Smooth muscle cell (in vitro differentiated cells): ENCODE measurements at regions not wholly inside any gene's neighbourhood (a gene's known extent, or its start where the extent isn't known, plus 50 kb on each side); places are given as distances from the start of the nearest gene placed in this dataset.

Source experiments
- DNase-seq: peaks from one replicate; lab custom pipeline; 2025; ENCODE audit not compliant: unreplicated experiment; lab: John Stamatoyannopoulos, UW
- H2AFZ ChIP-seq: fragments of 200-600 bp; sonication (generic); 2 replicates; pipeline ENCODE4 v1.6.0; 2016; ENCODE audit warnings: antibody characterized with exemption, low read depth, mild to moderate bottlenecking
- H3F3A ChIP-seq: fragments of 200-600 bp; sonication (generic); 2 replicates; pipeline ENCODE4 v1.6.0; 2017; ENCODE audit warnings: antibody characterized with exemption, low read depth
- H3K27ac ChIP-seq: fragments of 200-600 bp; sonication (generic); 2 replicates; pipeline ENCODE4 v1.5.1; 2016; ENCODE audit warnings: low read depth, mild to moderate bottlenecking
- H3K27me3 ChIP-seq: fragments of 200-600 bp; sonication (generic); 2 replicates; pipeline ENCODE4 v1.6.1; 2016; ENCODE audit warnings: low read depth, mild to moderate bottlenecking
- H3K36me3 ChIP-seq: fragments of 200-600 bp; sonication (generic); 2 replicates; pipeline ENCODE4 v1.5.1; 2016; ENCODE audit warnings: low read depth
- H3K4me1 ChIP-seq: fragments of 200-600 bp; sonication (generic); 2 replicates; pipeline ENCODE4 v1.5.1; 2016; ENCODE audit warnings: low read depth
- H3K4me2 ChIP-seq: fragments of 200-600 bp; sonication (generic); 2 replicates; pipeline ENCODE4 v1.6.0; 2016; ENCODE audit warnings: mild to moderate bottlenecking
- H3K4me3 ChIP-seq: fragments of 200-600 bp; sonication (generic); 2 replicates; pipeline ENCODE4 v1.5.1; 2016; ENCODE audit warnings: mild to moderate bottlenecking
- H3K79me2 ChIP-seq: fragments of 200-600 bp; sonication (generic); 2 replicates; pipeline ENCODE4 v1.6.0; 2016; ENCODE audit warnings: low read depth, mild to moderate bottlenecking
- H3K9ac ChIP-seq: fragments of 200-600 bp; sonication (generic); 2 replicates; pipeline ENCODE4 v1.6.0; 2016; ENCODE audit warnings: low read depth
- H3K9me3 ChIP-seq: fragments of 200-600 bp; sonication (generic); replicated peaks from 2 replicates; pipeline ENCODE4 v1.5.1; 2016; ENCODE audit warnings: low read depth
- H4K20me1 ChIP-seq: fragments of 200-600 bp; sonication (generic); 2 replicates; pipeline ENCODE4 v1.6.0; 2016; ENCODE audit warnings: low read depth
- CTCF ChIP-seq: fragments of 200-600 bp; sonication (generic); IDR thresholded peaks from 2 replicates; pipeline ENCODE4 v1.5.1; 2017; ENCODE audit warnings: borderline replicate concordance, mild to moderate bottlenecking, antibody characterized with exemption; ENCODE audit not compliant: insufficient read depth, poor library complexity, severe bottlenecking
- WGBS: methylation state at CpG from one replicate; pipeline ENCODE4 v1.1.7; 2016; ENCODE audit warnings: low lambda C conversion rate; 5-methylcytosine and 5-hydroxymethylcytosine counted together

- Histone ChIP-seq H3K9ac (peak overlapping the region; percentile 54), H3K4me3 (no peak overlapping the region), H3K4me1 (peaks cover 53% of the 10 kb centered on the region), H4K20me1 (no peaks in the 10 kb centered on the region), H3K9me3 (no peaks in the 10 kb centered on the region), H3K36me3 (no peaks in the 10 kb centered on the region), H3K4me2 (peak overlapping the region; percentile 81), H3K27ac (peak overlapping the region; percentile 86), H3K27me3 (no peaks in the 10 kb centered on the region), H2AFZ (peak overlapping the region; percentile 96), H3F3A (peaks cover 22% of the 10 kb centered on the region), H3K79me2 (no peaks in the 10 kb centered on the region)
- DNase-seq, result no peak
- TF ChIP-seq CTCF, result peak; percentile 55
- 14% methylated on average over 2 of the region's 2 CpGs for WGBS
Measured at GRCh38 chr12:46661110-46661845, 164.5 kb downstream of the SLC38A4 start.

- H3K4me3 ChIP-seq, result peak overlapping the region; percentile 16
- H3K9ac ChIP-seq, result peak overlapping the region; percentile 54
- peaks cover 53% of the 10 kb centered on the region for H3K4me1 ChIP-seq
- H3K4me2 ChIP-seq, result peak overlapping the region; percentile 81
- H3K9me3 ChIP-seq, result no peaks in the 10 kb centered on the region
- H3K79me2 ChIP-seq, result no peaks in the 10 kb centered on the region
- no peaks in the 10 kb centered on the region for H3K36me3 ChIP-seq
- no peak for TF ChIP-seq CTCF
- H3K27ac ChIP-seq, result peak overlapping the region; percentile 86
- no peaks in the 10 kb centered on the region for H4K20me1 ChIP-seq
- WGBS, result 29% methylated on average over 5 of the region's 5 CpGs
- no peaks in the 10 kb centered on the region for H3K27me3 ChIP-seq
- peaks cover 22% of the 10 kb centered on the region for H3F3A ChIP-seq
- no peak for DNase-seq
- peak overlapping the region; percentile 96 for H2AFZ ChIP-seq
Measured at GRCh38 chr12:46660719-46661109, 165.1 kb downstream of the SLC38A4 start.

GRCh38 chr12:46660276-46660675 lies 165.5 kb downstream of the SLC38A4 start:
- no peak for TF ChIP-seq CTCF
- H3K4me2 ChIP-seq, result peak overlapping the region; percentile 81
- H3K79me2 ChIP-seq, result no peaks in the 10 kb centered on the region
- H2AFZ ChIP-seq, result peak overlapping the region; percentile 96
- H3K9ac ChIP-seq, result peak overlapping the region; percentile 54
- peaks cover 53% of the 10 kb centered on the region for H3K4me1 ChIP-seq
- H3K36me3 ChIP-seq, result no peaks in the 10 kb centered on the region
- peak overlapping the region; percentile 16 for H3K4me3 ChIP-seq
- H3K27me3 ChIP-seq, result no peaks in the 10 kb centered on the region
- no peaks in the 10 kb centered on the region for H4K20me1 ChIP-seq
- 8% methylated on average over 1 of the region's 1 CpG for WGBS
- DNase-seq, result no peak
- peaks cover 18% of the 10 kb centered on the region for H3F3A ChIP-seq
- H3K9me3 ChIP-seq, result no peaks in the 10 kb centered on the region
- H3K27ac ChIP-seq, result peak overlapping the region; percentile 86

- Histone ChIP-seq H3K9me3 (no peaks in the 10 kb centered on the region), H3K79me2 (no peaks in the 10 kb centered on the region), H3K27me3 (no peaks in the 10 kb centered on the region), H3K36me3 (no peaks in the 10 kb centered on the region), H3F3A (peaks cover 15% of the 10 kb centered on the region), H4K20me1 (no peaks in the 10 kb centered on the region), H3K4me1 (peaks cover 51% of the 10 kb centered on the region), H3K27ac (peak overlapping the region; percentile 86), H2AFZ (peak overlapping the region; percentile 96), H3K4me3 (peak overlapping the region; percentile 18), H3K9ac (peak overlapping the region; percentile 54), H3K4me2 (peak overlapping the region; percentile 81)
- 33% methylated on average over 4 of the region's 4 CpGs for WGBS
- no peak for TF ChIP-seq CTCF
- no peak for DNase-seq
Measured at GRCh38 chr12:46659824-46660223, 166.0 kb downstream of the SLC38A4 start.
